ENCODE measurements at regions not wholly inside any gene's neighbourhood (a gene's known extent, or its start where the extent isn't known, plus 50 kb on each side); places are given as distances from the start of the nearest gene placed in this dataset.

DNA sequence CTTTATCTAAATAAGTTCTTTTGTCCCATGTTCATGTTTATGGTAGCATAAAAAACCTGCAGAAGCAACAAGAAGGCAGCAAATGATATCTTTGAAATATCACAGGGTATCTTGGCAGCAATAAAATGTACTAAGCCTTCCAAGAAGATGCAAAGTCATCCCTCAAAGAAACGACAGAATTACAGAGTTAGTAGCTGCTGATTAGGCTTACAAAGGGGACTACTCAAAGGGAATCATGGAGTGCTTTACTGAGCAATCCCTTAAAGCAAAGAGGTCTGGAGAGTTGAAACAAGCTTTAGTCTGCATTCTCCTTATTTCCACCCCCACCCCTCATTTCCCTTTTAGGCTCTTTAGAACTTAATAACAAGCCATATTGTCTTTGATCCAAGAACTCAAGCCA, 935.0 kb downstream of the SQOR start:
- TF ChIP-seq CEBPB (IDR thresholded peaks at IDR 0.05; ENCODE audit: low read depth) (no peak), POLR2AphosphoS5 (IDR thresholded peaks at IDR 0.05; ENCODE audit: low read depth, low read length) (no peak), FOSL1 (IDR thresholded peaks at IDR 0.05; ENCODE audit: low read depth) (no peak), EZH2 (IDR thresholded peaks at IDR 0.05) (no peak), SRF (IDR thresholded peaks at IDR 0.05; ENCODE audit: low read depth) (no peak), ELF1 (IDR thresholded peaks at IDR 0.05; ENCODE audit: borderline replicate concordance, low read depth) (no peak), YY1 (IDR thresholded peaks at IDR 0.05; ENCODE audit: extremely low read depth, insufficient replicate concordance, low read depth, low read length) (no peak)
- TF ChIP-seq, protein P1, sequence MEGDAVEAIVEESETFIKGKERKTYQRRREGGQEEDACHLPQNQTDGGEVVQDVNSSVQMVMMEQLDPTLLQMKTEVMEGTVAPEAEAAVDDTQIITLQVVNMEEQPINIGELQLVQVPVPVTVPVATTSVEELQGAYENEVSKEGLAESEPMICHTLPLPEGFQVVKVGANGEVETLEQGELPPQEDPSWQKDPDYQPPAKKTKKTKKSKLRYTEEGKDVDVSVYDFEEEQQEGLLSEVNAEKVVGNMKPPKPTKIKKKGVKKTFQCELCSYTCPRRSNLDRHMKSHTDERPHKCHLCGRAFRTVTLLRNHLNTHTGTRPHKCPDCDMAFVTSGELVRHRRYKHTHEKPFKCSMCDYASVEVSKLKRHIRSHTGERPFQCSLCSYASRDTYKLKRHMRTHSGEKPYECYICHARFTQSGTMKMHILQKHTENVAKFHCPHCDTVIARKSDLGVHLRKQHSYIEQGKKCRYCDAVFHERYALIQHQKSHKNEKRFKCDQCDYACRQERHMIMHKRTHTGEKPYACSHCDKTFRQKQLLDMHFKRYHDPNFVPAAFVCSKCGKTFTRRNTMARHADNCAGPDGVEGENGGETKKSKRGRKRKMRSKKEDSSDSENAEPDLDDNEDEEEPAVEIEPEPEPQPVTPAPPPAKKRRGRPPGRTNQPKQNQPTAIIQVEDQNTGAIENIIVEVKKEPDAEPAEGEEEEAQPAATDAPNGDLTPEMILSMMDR (IDR thresholded peaks at IDR 0.05 in 2 of 3, conservative IDR thresholded peaks at IDR 0.05 in 1 of 3; ENCODE audit: borderline replicate concordance in 1 of 3, insufficient read depth in 1 of 3, low read depth in 2 of 3, low read length in 2 of 3), result no peak
- TF ChIP-seq, protein P2, sequence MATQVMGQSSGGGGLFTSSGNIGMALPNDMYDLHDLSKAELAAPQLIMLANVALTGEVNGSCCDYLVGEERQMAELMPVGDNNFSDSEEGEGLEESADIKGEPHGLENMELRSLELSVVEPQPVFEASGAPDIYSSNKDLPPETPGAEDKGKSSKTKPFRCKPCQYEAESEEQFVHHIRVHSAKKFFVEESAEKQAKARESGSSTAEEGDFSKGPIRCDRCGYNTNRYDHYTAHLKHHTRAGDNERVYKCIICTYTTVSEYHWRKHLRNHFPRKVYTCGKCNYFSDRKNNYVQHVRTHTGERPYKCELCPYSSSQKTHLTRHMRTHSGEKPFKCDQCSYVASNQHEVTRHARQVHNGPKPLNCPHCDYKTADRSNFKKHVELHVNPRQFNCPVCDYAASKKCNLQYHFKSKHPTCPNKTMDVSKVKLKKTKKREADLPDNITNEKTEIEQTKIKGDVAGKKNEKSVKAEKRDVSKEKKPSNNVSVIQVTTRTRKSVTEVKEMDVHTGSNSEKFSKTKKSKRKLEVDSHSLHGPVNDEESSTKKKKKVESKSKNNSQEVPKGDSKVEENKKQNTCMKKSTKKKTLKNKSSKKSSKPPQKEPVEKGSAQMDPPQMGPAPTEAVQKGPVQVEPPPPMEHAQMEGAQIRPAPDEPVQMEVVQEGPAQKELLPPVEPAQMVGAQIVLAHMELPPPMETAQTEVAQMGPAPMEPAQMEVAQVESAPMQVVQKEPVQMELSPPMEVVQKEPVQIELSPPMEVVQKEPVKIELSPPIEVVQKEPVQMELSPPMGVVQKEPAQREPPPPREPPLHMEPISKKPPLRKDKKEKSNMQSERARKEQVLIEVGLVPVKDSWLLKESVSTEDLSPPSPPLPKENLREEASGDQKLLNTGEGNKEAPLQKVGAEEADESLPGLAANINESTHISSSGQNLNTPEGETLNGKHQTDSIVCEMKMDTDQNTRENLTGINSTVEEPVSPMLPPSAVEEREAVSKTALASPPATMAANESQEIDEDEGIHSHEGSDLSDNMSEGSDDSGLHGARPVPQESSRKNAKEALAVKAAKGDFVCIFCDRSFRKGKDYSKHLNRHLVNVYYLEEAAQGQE (IDR thresholded peaks at IDR 0.05; ENCODE audit: low read depth), result no peak
- Histone ChIP-seq H3K4me3 (replicated peaks in 1 of 2; ENCODE audit: low read depth in 1 of 2, low read length in 2 of 2) (no peak overlapping the region), H3K9ac (ENCODE audit: low read length) (no peak overlapping the region), H3K27ac (ENCODE audit: low read depth, low read length) (no peak overlapping the region), H3K4me1 (ENCODE audit: control insufficient read depth in 1 of 2, insufficient read depth in 2 of 2, low read length in 2 of 2) (no peaks in the 10 kb centered on the region), H3K9me3 (ENCODE audit: control insufficient read depth in 1 of 2, insufficient read depth in 1 of 2, low read depth in 1 of 2, low read length in 2 of 2) (peaks cover 23 to 42% of the 10 kb centered on the region in 2 experiments; a peak in 2 of 4 replicates), H3K79me2 (ENCODE audit: insufficient read depth, low read length) (no peaks in the 10 kb centered on the region), H4K20me1 (ENCODE audit: insufficient read depth) (no peaks in the 10 kb centered on the region), H2AFZ (ENCODE audit: low read depth, low read length, poor library complexity, severe bottlenecking) (no peak overlapping the region), H3K27me3 (ENCODE audit: insufficient read depth, low read length) (no peaks in the 10 kb centered on the region), H3K36me3 (ENCODE audit: control insufficient read depth in 1 of 2, insufficient read depth in 2 of 2, low read length in 2 of 2) (no peaks in the 10 kb centered on the region), H3K9me2 (ENCODE audit: insufficient read depth) (no peaks in the 10 kb centered on the region), H3K4me2 (ENCODE audit: low read length) (no peak overlapping the region)
- ATAC-seq, result no peak
- no peak for DNase-seq (ENCODE audit: low read depth, low spot score)
- POLR2A ChIA-PET, result no interaction called here
- intact Hi-C loops (cut with micrococcal nuclease), result no loop called here
- CTCF ChIA-PET, result no interaction called here
- RAD21 ChIA-PET (ENCODE audit: low non-redundant PET in 1 of 2, low total read pairs in 2 of 2, uncharacterized antibody in 2 of 2, unreplicated experiment in 2 of 2), result no interaction called here
- no TSS peak for BruUV-seq (replicated peaks)

Measured in HCT116 (cell line).